Activated CD8-positive, alpha-beta memory T cell treated with anti-CD3 and anti-CD28 coated beads for 36 hours (primary cell): ENCODE measurements at regions not wholly inside any gene's neighbourhood (a gene's known extent, or its start where the extent isn't known, plus 50 kb on each side); places are given as distances from the start of the nearest gene placed in this dataset.
"Not testable (repeated sequence)": the region's sequence is repeated elsewhere in the genome, so short reads cannot be mapped to it uniquely, and the experiment has no call there.

Experiments
- CTCF ChIA-PET: fragments of 350-600 bp; sonication (Branson Sonifier 250); formaldehyde crosslinking; loops from one replicate; lab custom pipeline; 2021; ENCODE audit warnings: antibody characterized with exemption; lab: Charles Lee
- POLR2A ChIA-PET: fragments of 350-600 bp; sonication (Branson Sonifier 250); formaldehyde crosslinking; loops from one replicate; lab custom pipeline; 2021; ENCODE audit warnings: antibody characterized with exemption; lab: Charles Lee

DNA sequence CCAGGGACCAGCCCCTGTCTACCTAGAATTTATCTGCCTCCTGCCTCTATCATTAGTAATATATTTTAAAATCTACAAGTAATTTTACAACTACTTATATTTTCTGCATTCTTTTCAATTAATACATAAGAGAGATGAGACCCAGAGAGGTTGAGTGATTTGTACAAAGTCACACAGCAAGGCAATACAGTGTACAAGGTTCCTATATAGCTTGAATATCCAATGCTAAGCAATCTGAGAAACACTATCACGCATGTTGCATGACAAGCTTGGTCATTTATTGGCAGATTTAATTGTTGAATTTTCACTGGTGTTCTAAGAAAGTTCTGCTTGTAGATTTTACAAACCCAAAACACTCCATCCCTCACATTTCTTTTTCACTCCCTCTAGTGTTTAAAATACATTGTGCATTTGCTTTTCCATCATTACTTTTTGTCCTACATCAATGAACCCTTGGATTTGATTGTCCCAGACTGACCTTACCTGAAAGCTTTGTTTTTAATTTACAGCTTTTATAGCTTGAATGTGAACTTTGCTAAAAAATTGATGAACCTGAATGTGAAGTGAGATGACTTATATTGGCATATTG is 520.9 kb upstream of the CITED2 start:
- POLR2A ChIA-PET: no interaction called here
- CTCF ChIA-PET: no interaction called here

DNA sequence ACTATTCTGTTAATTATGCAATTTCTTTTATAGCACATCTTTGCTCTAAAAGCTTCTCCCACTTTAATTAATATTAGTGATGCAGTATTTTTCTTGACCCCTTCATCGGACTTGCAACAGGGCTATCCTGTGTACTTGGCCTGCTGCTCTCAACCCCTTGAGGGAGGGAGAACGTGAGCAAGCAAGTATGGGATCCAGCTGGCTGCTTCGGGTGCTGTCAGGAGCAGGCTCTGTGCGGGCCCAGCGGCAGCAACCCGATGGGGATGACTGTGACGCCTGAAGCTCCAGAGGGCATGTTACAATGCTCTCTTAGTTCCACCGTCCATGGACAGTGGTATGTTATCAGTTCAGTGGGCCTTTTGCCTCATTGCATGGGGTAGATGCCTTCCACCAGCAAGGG is 519.8 kb upstream of the CITED2 start:
- POLR2A ChIA-PET: no interaction called here

DNA sequence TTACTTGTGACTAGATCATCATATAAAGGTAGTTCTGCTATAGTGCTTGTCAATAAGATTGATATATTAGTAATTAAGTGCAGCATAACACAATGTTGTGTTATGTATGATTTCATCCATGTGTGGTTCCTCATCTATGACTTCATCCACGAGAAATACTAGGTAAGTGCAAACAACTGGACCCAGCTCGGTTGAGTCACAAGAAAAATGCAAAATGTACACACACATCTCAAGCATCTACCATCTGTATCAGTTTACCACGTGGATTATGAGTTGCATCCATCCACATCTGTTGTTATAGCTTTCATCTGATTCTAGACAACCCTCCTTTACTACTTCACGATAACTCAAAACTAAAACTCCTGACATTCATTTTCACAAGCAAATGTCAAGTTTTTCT is 517.0 kb upstream of the CITED2 start:
- ChIA-PET CTCF (interaction anchor here (0.6 kb wide), 1 partner anchor 9 kb away, joined by 3 read pairs; no protein-coding TSS in a partner anchor), POLR2A (no interaction called here)

More for the DNA sequence above, 519.8 kb upstream of the CITED2 start:
- CTCF ChIA-PET: no interaction called here

DNA sequence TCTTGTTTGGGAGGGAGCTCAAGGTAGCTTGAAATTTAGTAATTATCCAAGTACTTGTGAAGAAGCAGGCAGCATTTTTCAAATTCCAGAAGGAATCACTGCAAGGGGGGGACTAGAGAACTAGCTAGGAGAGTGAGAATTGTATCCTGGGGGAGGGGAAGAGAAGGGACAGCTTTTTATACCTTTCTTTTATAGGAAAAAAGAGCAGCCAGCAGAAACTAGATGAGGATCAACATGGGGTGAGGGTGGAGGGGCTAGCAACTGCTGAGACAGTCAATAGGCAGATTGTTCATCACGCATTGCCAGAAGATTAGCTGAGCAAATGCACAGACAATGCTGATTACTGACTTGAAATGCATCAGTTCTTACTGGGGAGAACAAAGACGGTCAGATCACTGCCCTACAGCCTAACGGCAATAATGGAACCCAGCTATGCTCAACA is 514.3 kb upstream of the CITED2 start:
- CTCF ChIA-PET: no interaction called here
- POLR2A ChIA-PET: no interaction called here

DNA sequence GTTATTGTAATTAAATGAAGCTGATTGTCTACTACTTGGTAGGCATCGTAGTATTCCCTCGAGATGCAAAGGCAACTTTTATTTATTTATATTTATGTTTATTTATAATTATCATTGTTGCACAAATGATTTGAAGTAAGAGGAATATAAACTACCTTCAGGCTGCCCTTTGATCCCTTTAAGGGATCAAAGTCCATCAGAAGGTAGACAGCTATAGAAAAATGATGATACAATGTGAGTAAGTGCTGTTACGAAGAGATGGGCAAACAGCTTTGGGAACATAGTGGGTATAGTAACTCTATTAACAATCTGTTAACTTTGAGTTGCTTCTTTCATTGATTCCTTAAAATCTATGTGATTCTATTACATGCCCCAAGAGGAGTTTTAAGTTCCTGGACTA is 512.8 kb upstream of the CITED2 start:
- POLR2A ChIA-PET: no interaction called here
- CTCF ChIA-PET: no interaction called here

DNA sequence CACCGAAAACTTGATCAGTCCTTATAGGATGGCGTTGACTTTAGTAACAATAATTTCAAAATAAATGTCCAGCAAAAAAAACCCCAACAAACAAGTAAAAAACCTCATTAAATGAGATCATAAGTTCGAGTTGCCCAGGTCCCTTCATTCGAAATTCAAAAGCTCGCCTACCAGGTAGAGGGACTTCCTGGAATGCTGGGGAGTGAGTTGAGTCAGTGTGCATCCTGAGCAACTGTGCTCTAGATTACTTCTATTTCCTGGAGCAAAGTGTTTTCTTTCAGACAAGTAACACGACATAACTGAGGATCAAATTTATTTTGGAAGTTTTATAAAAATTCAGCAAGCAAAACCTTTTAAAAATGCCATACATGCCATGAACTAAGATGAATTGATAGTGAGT is 511.9 kb upstream of the CITED2 start:
- ChIA-PET POLR2A (no interaction called here), CTCF (no interaction called here)

DNA sequence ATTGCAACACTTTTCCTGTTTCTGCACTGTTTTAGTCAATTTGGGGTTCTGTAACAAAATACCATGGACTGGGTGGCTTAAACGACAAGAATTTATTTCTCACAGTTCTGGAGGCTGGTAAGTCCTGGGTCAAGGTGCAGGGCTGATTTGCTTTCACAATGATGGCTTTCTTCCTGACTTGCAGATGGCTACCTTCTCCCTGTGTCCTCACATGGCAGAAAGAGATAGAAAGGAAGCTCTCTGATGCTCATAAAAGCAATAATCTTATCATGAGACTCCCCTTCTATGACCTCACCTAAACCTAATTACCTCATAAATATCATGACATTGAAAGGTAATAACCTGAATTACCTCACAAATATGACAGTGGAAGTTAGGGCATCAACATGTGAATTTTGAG is 511.5 kb upstream of the CITED2 start:
- POLR2A ChIA-PET: no interaction called here
- CTCF ChIA-PET: no interaction called here

DNA sequence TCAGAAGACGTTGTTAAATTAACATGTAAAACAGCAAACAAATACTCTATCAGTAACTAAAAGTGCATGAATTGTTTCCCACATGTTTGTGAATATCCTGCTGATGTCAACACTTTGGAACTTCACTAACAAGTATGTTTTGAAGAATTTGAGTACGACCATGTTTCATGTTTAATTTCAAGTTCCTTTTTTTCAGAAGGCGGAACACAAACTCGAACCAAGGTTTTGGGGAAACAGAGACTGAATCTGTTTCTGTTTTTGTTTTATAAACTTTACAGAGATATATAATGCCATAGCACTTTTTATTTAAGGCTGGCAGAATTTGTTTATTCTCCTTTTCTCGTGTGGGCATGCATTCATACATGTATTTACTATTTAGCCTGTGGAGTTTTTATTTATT is 509.3 kb upstream of the CITED2 start:
- CTCF ChIA-PET: no interaction called here

DNA sequence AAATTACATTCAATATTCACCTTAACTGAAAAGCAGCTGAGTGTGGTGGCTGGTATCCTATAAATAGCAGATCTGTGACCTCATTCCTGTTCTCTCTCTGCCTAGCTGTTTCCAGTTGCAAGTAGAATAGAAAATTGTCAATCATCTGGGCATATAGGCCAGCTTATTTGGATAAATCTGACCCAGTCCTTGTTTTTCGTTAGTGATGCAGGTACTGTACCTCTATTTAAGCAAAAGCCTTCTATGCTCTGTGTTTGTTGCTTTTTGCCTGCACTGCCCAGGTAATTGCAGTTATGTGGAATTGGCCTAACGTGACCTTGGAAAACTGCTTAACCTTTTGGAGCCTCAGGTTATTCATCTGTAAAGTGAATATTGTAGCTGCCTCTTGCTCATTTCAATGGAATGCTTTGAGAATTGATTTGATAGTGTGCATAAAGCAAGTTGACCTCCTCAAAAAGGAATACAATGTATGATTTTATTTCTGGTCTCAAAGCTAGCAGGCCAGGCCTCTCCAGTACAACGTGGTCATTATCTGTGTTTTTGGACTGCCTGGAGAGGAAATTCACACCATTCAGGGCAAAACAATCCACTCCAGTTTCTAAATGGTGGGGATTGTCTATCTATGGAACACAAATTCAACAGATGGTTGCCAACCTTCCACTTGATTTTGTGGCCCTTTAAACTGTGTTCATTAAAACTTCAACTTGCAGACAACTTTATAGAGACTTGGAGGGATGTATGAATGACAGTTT is 508.7 kb upstream of the CITED2 start:
- POLR2A ChIA-PET: no interaction called here
- CTCF ChIA-PET: no interaction called here

More for the DNA sequence above, 509.3 kb upstream of the CITED2 start:
- POLR2A ChIA-PET: no interaction called here

DNA sequence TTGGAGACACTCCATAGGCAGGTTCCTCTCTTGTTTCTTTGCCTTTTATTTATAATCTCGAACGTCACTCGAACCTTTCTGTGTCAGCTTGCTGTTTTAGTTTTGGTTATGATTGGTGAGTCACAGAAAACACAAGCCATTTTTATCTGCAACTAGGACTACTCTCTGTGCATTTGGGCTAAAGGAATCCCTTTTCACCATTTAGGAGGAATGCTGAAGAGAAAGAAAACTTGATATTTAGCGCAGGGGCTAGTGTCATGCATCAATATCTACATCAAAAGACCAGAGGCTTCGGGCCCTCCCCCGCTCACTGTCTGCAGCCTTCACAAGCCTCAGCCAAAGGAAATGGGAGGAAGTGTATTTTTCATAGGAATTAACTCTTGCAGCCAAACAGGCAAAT is 507.8 kb upstream of the CITED2 start:
- CTCF ChIA-PET: no interaction called here
- POLR2A ChIA-PET: no interaction called here

DNA sequence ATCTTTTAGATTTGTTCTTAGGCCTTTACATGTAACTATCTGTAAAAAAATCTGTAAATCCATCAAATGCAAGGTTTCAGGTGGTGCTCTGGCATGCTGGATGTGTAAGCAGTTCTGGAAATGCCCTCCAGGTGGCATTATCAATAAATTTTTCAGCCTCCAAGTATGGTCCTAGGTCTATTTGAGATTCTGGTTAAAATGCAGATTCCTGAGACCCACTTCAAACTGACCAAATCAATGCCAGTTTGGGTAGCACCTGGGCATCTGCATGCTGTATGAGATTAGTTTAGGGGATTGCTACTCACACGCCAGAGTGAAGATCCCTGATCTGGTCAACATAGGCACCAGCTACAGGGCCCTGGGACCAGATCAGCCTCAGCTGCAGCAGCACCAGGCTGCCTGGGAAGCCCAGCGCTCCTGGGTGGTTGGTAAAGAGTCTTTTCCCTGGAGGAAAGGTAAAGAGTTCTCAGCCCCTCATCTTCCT is 507.3 kb upstream of the CITED2 start:
- ChIA-PET CTCF (interaction anchor here (1.1 kb wide), 1 partner anchor 477 kb away, joined by 3 read pairs; no protein-coding TSS in a partner anchor), POLR2A (no interaction called here)

DNA sequence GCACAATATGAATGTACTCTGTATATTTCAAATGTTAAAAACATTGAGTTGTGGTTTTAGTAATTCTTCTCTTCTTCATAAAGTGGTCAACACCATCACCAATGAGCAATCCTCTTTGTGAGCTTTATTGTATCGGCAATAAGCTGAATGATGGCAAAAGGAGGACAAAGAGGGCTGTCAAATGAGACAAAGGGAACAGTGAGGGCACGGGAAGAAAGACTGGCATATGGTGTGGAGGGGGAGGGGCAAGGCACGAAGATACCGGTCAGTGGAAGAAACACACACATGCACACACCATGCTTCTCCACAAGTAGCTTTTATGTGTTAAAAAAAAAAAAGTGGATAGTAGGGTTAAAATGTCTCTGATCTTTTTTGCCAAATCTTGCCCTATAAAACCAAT is 506.8 kb upstream of the CITED2 start:
- ChIA-PET POLR2A (no interaction called here), CTCF (interaction anchor here (0.6 to 1.9 kb wide), 3 partner anchors 9 to 512 kb away, joined by 3 to 4 read pairs (median 3); no protein-coding TSS in a partner anchor)

DNA sequence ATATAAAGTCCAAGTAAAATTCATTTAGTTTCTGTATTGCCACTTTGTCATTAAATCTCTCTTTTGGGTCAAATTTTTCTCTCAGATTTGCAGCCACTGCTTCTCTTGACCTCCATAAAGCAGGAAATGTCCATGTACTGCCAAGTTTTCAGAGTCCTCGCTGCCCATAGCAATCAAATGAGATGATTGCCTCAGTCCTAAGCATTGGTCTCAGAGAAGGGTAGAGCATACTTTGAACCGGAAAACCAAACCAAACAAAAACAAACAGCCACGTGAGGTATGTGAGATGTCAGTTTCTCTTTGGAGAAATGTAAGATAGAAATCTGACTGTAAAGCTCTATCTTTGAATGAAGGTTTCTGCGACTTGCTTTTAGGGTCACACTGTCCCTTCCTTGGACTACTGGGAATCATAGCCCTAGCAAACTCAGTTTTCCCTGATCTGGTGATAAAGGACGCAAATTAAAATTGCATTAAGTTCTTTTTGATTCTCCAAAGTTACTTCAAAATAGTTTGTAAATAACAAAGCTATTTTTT is 505.4 kb upstream of the CITED2 start:
- POLR2A ChIA-PET: no interaction called here
- CTCF ChIA-PET: interaction anchor here (0.6 to 1.9 kb wide), 2 partner anchors 153 to 510 kb away, joined by 4 read pairs; no protein-coding TSS in a partner anchor

DNA sequence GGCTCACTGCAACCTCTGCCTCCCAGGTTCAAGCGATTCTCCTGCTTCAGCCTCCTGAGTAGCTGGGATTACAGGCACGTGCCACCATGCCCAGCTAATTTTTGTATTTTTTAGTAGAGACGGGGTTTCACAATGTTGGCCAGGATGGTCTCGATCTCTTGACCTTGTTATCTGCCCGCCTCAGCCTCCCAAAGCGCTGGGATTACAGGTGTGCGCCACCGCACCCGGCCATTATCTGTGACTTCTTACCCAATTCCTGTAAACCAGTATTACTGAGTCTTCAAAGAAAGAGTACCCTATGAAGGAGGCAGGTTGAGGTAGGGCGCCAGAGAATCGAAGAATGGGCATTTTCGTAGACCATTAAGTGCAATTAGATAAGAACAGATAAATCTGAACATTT is 504.8 kb upstream of the CITED2 start:
- CTCF ChIA-PET, POLR2A ChIA-PET: not testable (repeated sequence)

DNA sequence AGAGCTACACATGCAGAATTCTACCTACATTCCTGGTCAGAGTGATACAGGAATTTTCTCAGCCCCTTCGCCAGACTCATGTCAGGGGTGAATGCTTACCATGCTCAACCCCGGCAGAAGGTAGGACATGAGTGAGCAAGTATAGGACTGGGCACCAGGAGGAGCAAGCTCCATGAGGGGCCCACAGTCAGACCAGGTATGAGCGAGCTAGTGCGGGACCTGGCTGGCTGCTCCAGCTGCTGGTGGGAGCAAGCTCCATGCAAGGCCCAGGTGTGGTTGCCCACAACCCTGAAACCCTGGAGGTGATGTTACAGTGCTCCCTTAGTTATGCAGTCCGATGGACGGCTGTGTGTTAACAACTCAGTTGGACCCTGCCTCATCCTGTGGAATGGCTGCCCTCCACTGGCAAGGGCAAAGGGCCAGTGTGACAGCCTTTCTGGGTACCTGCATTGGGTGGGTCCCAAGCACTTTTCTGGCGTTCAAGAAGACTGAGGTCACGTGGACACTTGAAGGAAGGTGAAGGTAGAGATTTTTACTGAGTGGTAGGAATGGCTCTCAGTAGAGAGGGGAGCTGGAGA is 503.5 kb upstream of the CITED2 start:
- CTCF ChIA-PET: interaction anchor here (1.0 kb wide), 1 partner anchor 16 kb away, joined by 4 read pairs; no protein-coding TSS in a partner anchor
- POLR2A ChIA-PET: no interaction called here

DNA sequence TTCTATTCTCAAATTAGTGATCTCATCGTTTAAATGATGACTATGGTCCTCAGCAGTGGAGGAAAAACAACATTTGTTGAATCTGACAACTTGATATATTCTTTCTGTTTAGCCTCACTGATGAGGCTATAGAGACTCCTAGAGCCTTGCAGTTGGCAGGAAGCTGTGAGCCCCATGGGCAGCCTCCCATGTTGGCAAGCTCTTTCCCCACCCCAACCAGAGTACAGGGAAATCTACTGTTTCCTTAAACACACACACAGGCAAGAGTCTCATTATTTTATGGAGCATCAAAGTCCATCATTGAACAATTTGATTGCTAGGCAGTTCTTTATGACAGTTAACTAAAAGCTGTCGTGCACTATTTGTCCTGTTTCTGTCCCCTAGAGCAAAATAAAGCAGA is 498.2 kb upstream of the CITED2 start:
- ChIA-PET CTCF (interaction anchor here (0.8 kb wide), 1 partner anchor 9 kb away, joined by 3 read pairs; no protein-coding TSS in a partner anchor), POLR2A (no interaction called here)

DNA sequence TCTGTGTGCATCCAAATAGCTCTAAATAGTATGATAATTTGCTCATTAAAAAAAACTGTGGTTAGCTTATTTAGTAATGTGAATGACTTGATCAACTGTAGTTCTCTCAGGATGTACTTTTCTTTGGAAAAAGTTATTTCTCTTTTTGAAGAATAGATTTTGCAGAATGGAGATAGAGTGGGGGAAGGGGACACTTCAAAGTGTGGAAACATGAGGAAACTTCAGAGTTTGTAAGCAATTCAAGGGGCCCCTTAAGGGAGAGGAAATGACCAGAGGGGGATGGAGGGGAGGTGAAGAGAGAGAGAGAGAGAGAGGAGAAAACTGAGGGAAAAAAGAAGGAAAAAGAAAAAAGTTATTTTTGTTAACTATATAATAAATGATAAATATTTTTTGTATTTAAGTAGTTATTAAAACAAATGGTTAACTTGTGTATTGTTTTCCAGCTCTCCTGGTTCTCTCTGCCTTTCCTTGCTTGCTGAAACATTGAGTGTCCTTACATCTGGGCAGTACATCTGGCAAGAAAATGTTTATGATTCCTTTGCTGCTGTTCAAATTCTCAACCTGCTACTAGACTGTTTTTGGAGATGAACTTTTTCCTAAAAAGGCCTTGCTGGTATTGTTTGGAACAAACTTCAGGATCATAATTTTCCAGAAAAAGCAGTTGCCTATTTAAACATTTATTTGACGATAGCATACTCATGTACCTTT is 497.5 kb upstream of the CITED2 start:
- POLR2A ChIA-PET: no interaction called here

DNA sequence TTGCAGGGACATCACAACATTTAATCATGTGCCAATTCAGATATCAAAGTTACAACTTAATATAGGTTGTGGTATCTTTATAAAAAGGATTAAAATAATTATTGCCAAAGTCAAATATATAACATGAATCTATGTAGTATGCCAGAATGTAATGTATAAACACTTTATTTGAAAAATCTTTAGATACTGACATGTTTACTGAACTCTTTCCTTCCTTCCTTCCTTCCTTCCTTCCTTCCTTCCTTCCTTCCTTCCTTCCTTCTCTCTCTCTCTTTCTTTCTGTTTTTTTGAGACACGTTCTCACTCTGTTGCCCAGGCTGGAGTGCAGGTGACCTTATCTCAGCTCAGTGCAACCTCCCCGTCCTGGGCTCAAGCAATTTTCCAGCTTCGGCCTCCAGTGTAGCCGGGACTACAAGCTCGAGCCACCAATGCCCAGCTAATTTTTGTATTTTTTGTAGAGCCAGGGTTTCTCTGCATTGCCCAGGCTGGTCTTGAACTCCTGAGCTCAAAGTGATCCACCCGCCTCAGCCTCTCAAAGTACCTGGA is 496.8 kb upstream of the CITED2 start:
- ChIA-PET POLR2A (no interaction called here), CTCF (interaction anchor here (0.6 to 0.7 kb wide), 2 partner anchors 52 to 197 kb away, joined by 3 read pairs; no protein-coding TSS in a partner anchor)

More for the DNA sequence above, 497.5 kb upstream of the CITED2 start:
- CTCF ChIA-PET: interaction anchor here (0.5 to 0.8 kb wide), 4 partner anchors 9 to 238 kb away, joined by 3 read pairs; no protein-coding TSS in a partner anchor

DNA sequence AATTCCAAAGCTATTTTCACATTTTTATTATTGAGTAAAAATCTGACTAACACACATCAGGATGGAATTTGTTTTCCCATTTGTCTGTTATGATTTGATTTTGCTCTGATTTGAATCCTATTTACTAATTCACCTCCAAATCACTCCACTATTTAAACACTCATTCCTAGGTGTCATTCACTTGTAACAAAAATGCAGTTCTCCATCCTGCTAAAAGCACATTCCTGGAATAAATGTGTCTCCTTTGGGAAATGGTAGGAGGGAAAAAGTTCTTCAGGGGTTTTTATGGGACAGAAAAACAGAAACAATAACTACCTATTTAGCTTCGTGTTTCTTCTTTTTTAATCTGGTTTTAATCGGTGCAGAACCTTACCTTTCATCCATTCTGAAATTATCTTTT is 494.1 kb upstream of the CITED2 start:
- POLR2A ChIA-PET: no interaction called here
- CTCF ChIA-PET: no interaction called here
